SU-DHL-6 (cell line): ENCODE measurements at regions not wholly inside any gene's neighbourhood (a gene's known extent, or its start where the extent isn't known, plus 50 kb on each side); places are given as distances from the start of the nearest gene placed in this dataset.

Source experiments
- H2AFZ ChIP-seq: fragments of 200-600 bp; sonication (generic); 2 replicates; pipeline ENCODE4 v1.6.1; 2014; ENCODE audit warnings: low read depth, mild to moderate bottlenecking, moderate library complexity, mixed read lengths, antibody characterized with exemption, low read length; ENCODE audit not compliant: severe bottlenecking
- H3F3A ChIP-seq: fragments of 200-600 bp; shearing (Covaris generic); 2 replicates; pipeline ENCODE4 v1.6.0; 2016; ENCODE audit warnings: antibody characterized with exemption, mild to moderate bottlenecking; ENCODE audit not compliant: insufficient read depth
- H3K27ac ChIP-seq: fragments of 200-600 bp; sonication (generic); 2 replicates; pipeline ENCODE4 v1.5.1; 2016; ENCODE audit warnings: low read depth, mild to moderate bottlenecking, low read length, moderate library complexity, mixed read lengths
- H3K27me3 ChIP-seq: fragments of 200-600 bp; sonication (generic), shearing (Covaris generic); 2 replicates; pipeline ENCODE4 v1.6.0; 2014; ENCODE audit warnings: mild to moderate bottlenecking, low read length
- H3K36me3 ChIP-seq: fragments of 200-600 bp; sonication (generic); 2 replicates; pipeline ENCODE4 v1.6.1; 2014; ENCODE audit warnings: mild to moderate bottlenecking, low read length, mixed read lengths
- H3K4me2 ChIP-seq: fragments of 300-600, 200-600 bp; shearing (Covaris generic), sonication (generic); 2 replicates; pipeline ENCODE4 v1.6.0; 2014; ENCODE audit warnings: low read length, low read depth, mild to moderate bottlenecking; ENCODE audit not compliant: poor library complexity, severe bottlenecking
- H3K4me3 ChIP-seq: fragments of 200-600 bp; sonication (generic); 2 replicates; pipeline ENCODE4 v1.5.1; 2014; ENCODE audit warnings: antibody characterized with exemption, low read length, mild to moderate bottlenecking, mixed read lengths; ENCODE audit not compliant: insufficient read depth, poor library complexity, severe bottlenecking
- H3K79me2 ChIP-seq: fragments of 200-600 bp; sonication (generic); 2 replicates; pipeline ENCODE4 v1.6.1; 2014; ENCODE audit warnings: mild to moderate bottlenecking, low read length, moderate library complexity; ENCODE audit not compliant: insufficient read depth
- H3K9ac ChIP-seq: fragments of 200-600 bp; sonication (generic); 2 replicates; pipeline ENCODE4 v1.7.0; 2014; ENCODE audit warnings: mild to moderate bottlenecking, low read length
- H3K9me2 ChIP-seq: fragments of 200-600 bp; sonication (generic); replicated peaks from 2 replicates; pipeline ENCODE4 v1.6.1; 2014; ENCODE audit warnings: low read length; ENCODE audit not compliant: insufficient read depth
- H3K9me3 ChIP-seq: fragments of 200-600 bp; sonication (generic); 2 replicates; pipeline ENCODE4 v1.6.1; 2014; ENCODE audit warnings: low read length, mixed read lengths; ENCODE audit not compliant: insufficient read depth
- H4K20me1 ChIP-seq: fragments of 200-600 bp; sonication (generic); 2 replicates; pipeline ENCODE4 v1.6.1; 2014; ENCODE audit warnings: low read depth, mild to moderate bottlenecking, antibody characterized with exemption, low read length, moderate library complexity, mixed read lengths
- EZH2phosphoT487 ChIP-seq: fragments of 200-600 bp; sonication (generic), shearing (Covaris generic); conservative IDR thresholded peaks from 2 replicates; pipeline ENCODE4 v1.6.1; 2018; ENCODE audit warnings: mild to moderate bottlenecking, antibody characterized with exemption, low read length, moderate library complexity, mixed read lengths
- TF ChIP-seq, protein P1 (sequence below): fragments of 200-600 bp; sonication (generic); IDR thresholded peaks from one replicate; pipeline ENCODE4 v1.5.1; 2017; ENCODE audit warnings: antibody characterized with exemption, mild to moderate bottlenecking, low read length, moderate library complexity; ENCODE audit not compliant: insufficient read depth, poor library complexity, severe bottlenecking

DNA sequence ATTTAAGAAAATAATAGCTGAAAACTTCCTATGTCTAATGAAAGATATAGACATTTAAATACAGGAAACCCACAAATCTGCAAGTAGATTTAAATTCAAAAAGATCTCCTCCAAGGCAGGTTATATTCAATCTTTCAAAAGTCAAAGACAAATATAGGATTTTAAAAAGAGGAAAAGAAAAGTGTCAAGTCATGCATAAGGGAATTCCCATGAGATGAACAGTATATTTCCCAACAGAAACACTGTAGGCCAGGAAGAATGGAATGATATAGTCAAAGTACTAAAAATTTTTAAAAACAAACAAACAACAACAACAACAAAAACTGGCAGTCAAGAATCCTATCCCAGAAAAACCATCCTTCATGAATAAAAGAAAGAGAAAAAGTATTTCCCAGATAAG lies 806.5 kb upstream of the BRINP3 start:
- no peak overlapping the region for H2AFZ ChIP-seq
- H3F3A ChIP-seq = no peaks in the 10 kb centered on the region
- no peak overlapping the region for H3K9ac ChIP-seq
- H3K27ac ChIP-seq = no peak overlapping the region
- H3K9me2 ChIP-seq = no peaks in the 10 kb centered on the region
- TF ChIP-seq EZH2phosphoT487 = no peak
- TF ChIP-seq, protein P1, sequence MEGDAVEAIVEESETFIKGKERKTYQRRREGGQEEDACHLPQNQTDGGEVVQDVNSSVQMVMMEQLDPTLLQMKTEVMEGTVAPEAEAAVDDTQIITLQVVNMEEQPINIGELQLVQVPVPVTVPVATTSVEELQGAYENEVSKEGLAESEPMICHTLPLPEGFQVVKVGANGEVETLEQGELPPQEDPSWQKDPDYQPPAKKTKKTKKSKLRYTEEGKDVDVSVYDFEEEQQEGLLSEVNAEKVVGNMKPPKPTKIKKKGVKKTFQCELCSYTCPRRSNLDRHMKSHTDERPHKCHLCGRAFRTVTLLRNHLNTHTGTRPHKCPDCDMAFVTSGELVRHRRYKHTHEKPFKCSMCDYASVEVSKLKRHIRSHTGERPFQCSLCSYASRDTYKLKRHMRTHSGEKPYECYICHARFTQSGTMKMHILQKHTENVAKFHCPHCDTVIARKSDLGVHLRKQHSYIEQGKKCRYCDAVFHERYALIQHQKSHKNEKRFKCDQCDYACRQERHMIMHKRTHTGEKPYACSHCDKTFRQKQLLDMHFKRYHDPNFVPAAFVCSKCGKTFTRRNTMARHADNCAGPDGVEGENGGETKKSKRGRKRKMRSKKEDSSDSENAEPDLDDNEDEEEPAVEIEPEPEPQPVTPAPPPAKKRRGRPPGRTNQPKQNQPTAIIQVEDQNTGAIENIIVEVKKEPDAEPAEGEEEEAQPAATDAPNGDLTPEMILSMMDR = no peak
- H3K36me3 ChIP-seq = 0 out of 2 replicates have a peak, but pooled peaks cover 3% of the 10 kb centered on the region
- no peaks in the 10 kb centered on the region for H4K20me1 ChIP-seq
- no peaks in the 10 kb centered on the region for H3K79me2 ChIP-seq
- H3K4me2 ChIP-seq = no peak overlapping the region
- H3K4me3 ChIP-seq = no peak overlapping the region
- no peaks in the 10 kb centered on the region for H3K27me3 ChIP-seq
- H3K9me3 ChIP-seq = no peaks in the 10 kb centered on the region

DNA sequence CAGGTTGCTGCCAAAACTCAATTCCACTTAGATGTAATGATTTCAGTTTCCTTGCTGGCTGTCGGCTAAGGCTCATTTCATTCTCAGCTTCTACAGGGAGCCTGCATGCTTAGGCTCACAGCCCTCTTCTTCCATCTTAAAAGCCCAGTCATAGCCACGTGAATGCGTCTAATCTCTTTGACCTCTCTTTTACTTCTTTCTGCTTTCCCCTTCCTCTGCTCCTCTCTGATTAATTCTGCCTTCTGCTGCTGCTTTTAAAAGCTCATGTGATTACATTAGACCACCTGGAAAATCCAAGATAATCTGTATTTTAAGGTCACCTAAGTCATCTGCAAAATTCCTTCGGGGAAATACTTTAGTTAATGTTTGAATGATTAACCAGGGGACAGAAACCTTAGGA lies 812.8 kb upstream of the BRINP3 start:
- H3K36me3 ChIP-seq = 0 out of 2 replicates have a peak, but pooled peaks cover 2% of the 10 kb centered on the region
- H3F3A ChIP-seq = peaks cover 6% of the 10 kb centered on the region; the same call in 1 of the 2 replicates
- no peak overlapping the region for H3K4me3 ChIP-seq
- H3K9me3 ChIP-seq = no peaks in the 10 kb centered on the region
- TF ChIP-seq, protein P1 = no peak
- no peak for TF ChIP-seq EZH2phosphoT487
- no peaks in the 10 kb centered on the region for H3K9me2 ChIP-seq
- H3K79me2 ChIP-seq = no peaks in the 10 kb centered on the region
- H3K9ac ChIP-seq = no peak overlapping the region
- no peak overlapping the region for H3K27ac ChIP-seq
- H2AFZ ChIP-seq = peak overlapping the region; percentile 67
- H3K4me2 ChIP-seq = no peak overlapping the region
- H3K27me3 ChIP-seq = no peaks in the 10 kb centered on the region
- no peaks in the 10 kb centered on the region for H4K20me1 ChIP-seq

DNA sequence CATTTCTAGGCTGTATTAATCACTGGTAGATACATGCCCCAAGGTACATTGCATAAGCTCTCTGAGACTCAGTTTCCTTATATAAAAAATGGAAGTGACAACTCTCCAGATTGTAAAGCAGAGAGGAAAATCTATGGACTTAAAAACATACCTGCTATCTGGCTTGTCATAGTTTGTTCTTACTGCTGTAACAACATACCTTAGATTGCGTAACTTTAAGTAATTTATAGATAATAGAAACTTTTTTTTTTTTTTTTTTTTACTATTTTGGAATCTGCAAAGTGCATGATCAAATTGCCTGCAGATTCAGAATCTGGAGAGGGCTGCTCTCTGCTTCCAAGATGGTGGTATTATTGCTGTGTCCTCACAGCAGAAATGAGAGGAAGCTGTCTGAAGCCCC lies 827.7 kb upstream of the BRINP3 start:
- no peak overlapping the region for H3K4me3 ChIP-seq
- no peaks in the 10 kb centered on the region for H3K79me2 ChIP-seq
- peak overlapping the region; percentile 35 for H2AFZ ChIP-seq
- H3K36me3 ChIP-seq = no peaks in the 10 kb centered on the region
- H3K27me3 ChIP-seq = no peaks in the 10 kb centered on the region
- no peaks in the 10 kb centered on the region for H3K9me2 ChIP-seq
- H3F3A ChIP-seq = no peaks in the 10 kb centered on the region
- H3K27ac ChIP-seq = no peak overlapping the region
- H3K9me3 ChIP-seq = peaks cover 8% of the 10 kb centered on the region; the same call in 1 of the 2 replicates
- no peak overlapping the region for H3K9ac ChIP-seq
- no peak for TF ChIP-seq EZH2phosphoT487
- TF ChIP-seq, protein P1 = no peak
- no peaks in the 10 kb centered on the region for H4K20me1 ChIP-seq
- no peak overlapping the region for H3K4me2 ChIP-seq
